SJCRH30 (cell line): ENCODE measurements at regions not wholly inside any gene's neighbourhood (a gene's known extent, or its start where the extent isn't known, plus 50 kb on each side); places are given as distances from the start of the nearest gene placed in this dataset.

Experiments used
- DNase-seq, 2 experiments: peaks; one replicate each; pipeline ENCODE4 v3.0.0-alpha.2; 2015 to 2020
- H3K27ac ChIP-seq: fragments of 250-450 bp; sonication (Bioruptor Pico); 2 replicates; pipeline ENCODE4 v1.5.1; 2020; ENCODE audit warnings: mild to moderate bottlenecking, moderate library complexity
- H3K27me3 ChIP-seq: fragments of 250-450 bp; sonication (Bioruptor Pico); 2 replicates; pipeline ENCODE4 v1.5.1; 2020; ENCODE audit warnings: mild to moderate bottlenecking, moderate library complexity
- H3K36me3 ChIP-seq: fragments of 250-450 bp; sonication (Bioruptor Pico); 2 replicates; pipeline ENCODE4 v1.5.1; 2020; ENCODE audit warnings: mild to moderate bottlenecking, moderate library complexity
- H3K4me1 ChIP-seq: fragments of 250-450 bp; sonication (Bioruptor Pico); 2 replicates; pipeline ENCODE4 v1.5.1; 2020; ENCODE audit warnings: mild to moderate bottlenecking, moderate library complexity
- H3K4me3 ChIP-seq: fragments of 250-450 bp; sonication (Bioruptor Pico); 2 replicates; pipeline ENCODE4 v1.5.1; 2020; ENCODE audit warnings: mild to moderate bottlenecking, moderate library complexity
- H3K9me3 ChIP-seq: fragments of 250-450 bp; sonication (Bioruptor Pico); replicated peaks from 2 replicates; pipeline ENCODE4 v1.5.1; 2020; ENCODE audit warnings: mild to moderate bottlenecking, moderate library complexity

DNA sequence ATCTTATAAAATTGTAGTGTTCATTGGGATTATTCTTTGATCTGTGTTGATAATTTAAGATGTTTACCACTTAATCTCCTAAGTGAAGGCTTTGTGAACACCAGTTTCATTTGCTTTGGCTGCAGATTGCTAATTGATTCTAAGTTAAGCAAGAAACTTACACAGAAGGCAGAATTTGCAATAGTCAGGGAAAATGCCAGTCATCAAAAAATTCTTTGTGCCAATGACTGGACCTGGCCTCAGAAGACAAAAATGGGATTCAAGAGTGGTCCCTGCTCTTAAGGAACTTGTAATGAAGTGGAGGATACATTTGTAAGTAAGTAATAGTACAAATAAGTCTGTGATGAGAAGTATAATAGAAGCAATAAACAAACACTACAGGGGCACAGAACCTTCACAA lies 63.3 kb upstream of the EXOC2 start:
- Histone ChIP-seq H3K9me3 (no peaks in the 10 kb centered on the region), H3K4me3 (no peak overlapping the region), H3K36me3 (no peaks in the 10 kb centered on the region), H3K4me1 (no peaks in the 10 kb centered on the region), H3K27ac (no peak overlapping the region), H3K27me3 (no peaks in the 10 kb centered on the region)
- no peak for DNase-seq

DNA sequence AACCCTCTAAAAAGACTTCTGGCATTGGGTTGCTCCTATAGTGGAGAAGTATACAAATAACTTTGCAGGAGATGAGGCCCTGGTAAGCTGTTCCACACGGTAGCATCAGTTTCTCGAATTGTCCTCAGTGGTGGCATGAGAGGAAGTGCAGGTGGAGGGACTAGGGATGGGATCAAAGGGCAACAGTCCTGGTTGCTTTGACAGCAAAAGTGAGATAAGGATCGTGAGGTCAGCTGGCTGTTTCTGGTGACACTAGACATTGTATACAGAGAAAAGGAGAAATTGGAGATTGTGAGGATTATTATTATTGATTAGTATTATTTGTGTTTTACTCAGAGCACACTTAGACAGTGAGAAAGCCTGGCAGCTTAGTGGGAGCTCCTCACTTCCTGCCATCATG lies 61.3 kb upstream of the EXOC2 start:
- Histone ChIP-seq H3K9me3 (no peaks in the 10 kb centered on the region), H3K27ac (no peak overlapping the region), H3K36me3 (no peaks in the 10 kb centered on the region), H3K4me3 (no peak overlapping the region), H3K27me3 (no peaks in the 10 kb centered on the region), H3K4me1 (no peaks in the 10 kb centered on the region)
- no peak for DNase-seq

DNA sequence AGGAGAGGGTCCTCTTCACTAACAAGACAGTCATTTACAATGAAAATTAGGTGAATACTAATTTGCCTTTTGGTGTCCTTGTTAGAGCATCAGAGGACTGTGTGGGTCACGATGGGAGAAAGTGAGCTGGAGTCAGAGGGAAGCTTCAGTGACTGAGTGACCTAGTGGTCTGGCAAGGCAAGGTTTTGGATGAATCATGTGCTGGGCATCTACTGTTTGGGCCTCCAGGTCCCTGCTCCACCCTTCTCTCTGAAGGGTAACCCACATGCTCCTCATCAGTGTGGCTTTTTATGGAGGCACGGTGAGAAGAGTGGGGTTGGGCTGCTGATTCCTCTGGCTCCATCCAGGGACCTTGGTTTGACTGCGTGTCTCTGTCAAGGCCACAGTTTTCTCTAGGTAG lies 60.5 kb upstream of the EXOC2 start:
- DNase-seq = no peak

DNA sequence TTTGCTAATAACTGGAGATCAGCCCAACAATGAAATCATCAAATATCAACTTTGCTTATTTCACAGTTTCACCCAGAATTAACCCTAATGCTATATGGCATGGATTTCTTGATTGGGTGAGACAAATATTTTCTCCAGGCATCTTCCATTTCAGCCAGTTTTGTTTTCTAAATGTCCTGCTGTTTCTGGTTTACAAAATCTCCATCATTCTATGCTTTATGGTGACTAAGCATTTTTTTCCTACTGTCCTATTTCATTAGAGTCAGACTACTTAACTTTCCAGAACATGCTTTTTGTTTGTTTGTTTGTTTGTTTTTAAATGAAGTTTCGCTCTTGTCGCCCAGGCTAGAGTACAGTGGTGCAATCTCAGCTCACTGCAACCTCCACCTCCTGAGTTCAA lies 59.5 kb upstream of the EXOC2 start:
- DNase-seq = no peak
- Histone ChIP-seq H3K27me3 (no peaks in the 10 kb centered on the region), H3K36me3 (no peaks in the 10 kb centered on the region), H3K4me3 (no peak overlapping the region), H3K4me1 (no peaks in the 10 kb centered on the region), H3K27ac (no peak overlapping the region), H3K9me3 (no peaks in the 10 kb centered on the region)

More for the DNA sequence above, 60.5 kb upstream of the EXOC2 start:
- Histone ChIP-seq H3K27ac (no peak overlapping the region), H3K27me3 (no peaks in the 10 kb centered on the region), H3K9me3 (no peaks in the 10 kb centered on the region), H3K36me3 (no peaks in the 10 kb centered on the region), H3K4me3 (no peak overlapping the region), H3K4me1 (no peaks in the 10 kb centered on the region)

DNA sequence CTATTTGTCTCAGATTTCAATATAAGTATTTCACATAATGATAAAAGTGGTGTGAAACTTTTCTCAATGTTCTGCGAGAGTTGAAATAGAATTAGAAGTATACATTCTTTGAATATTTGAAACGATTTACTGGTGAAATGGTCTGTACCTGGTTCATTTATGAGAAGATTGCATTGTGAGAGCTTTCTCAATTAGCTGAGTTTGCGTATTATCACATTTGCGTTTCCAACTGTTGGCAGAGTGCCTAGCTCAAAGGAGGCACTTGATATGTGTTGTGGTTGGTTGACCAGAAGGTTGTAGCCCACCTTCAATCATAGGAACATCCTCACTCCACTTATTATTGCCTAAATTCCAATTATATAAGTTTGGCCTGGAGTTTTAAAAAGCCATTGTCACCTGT lies 58.8 kb upstream of the EXOC2 start:
- H3K9me3 ChIP-seq = no peaks in the 10 kb centered on the region

DNA sequence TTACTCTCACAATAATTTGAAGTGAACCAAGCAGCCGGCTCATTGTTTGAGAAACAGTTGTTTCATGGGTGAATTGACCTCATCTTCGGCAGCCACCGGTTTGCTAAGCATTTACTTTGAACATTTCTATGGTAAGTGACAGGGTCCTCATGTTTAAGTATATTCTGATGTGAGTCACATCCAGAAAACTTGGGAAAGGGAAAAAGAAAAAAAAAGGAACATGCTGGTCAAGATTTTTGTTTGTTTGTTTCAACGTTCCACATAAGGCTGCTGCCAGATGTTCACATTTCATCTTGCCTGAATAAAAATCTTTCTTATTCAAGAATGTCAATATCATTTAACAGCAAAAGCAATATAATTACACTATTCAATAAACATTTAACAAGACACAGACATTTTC lies 55.0 kb upstream of the EXOC2 start:
- Histone ChIP-seq H3K9me3 (no peaks in the 10 kb centered on the region), H3K27me3 (no peaks in the 10 kb centered on the region), H3K27ac (no peak overlapping the region), H3K4me1 (no peaks in the 10 kb centered on the region), H3K36me3 (no peaks in the 10 kb centered on the region), H3K4me3 (no peak overlapping the region)
- DNase-seq = no peak

More for the DNA sequence above, 58.8 kb upstream of the EXOC2 start:
- no peak for DNase-seq
- no peak overlapping the region for H3K27ac ChIP-seq
- H3K4me1 ChIP-seq = no peaks in the 10 kb centered on the region
- H3K4me3 ChIP-seq = no peak overlapping the region
- H3K36me3 ChIP-seq = no peaks in the 10 kb centered on the region
- H3K27me3 ChIP-seq = no peaks in the 10 kb centered on the region

DNA sequence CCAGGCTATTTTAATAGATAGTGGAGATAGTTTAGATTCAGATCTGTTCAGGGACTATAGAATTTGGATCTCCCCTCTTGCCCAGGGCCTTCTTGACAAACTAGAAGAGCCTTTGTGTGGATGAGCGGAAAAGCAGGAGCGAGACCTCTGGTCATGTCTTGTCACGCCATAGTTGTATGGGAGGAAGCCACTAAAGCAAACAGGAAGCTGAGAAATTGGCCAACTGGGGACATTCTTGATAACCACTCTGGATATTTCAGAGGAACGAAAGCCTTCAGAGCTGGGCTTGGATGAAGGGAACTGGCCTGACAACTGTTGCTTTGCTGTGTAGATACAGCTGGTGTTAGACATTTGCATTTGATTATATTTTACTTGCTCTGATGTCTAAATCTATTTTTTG lies 54.1 kb upstream of the EXOC2 start:
- Histone ChIP-seq H3K27ac (no peak overlapping the region), H3K9me3 (no peaks in the 10 kb centered on the region), H3K4me1 (no peaks in the 10 kb centered on the region), H3K27me3 (no peaks in the 10 kb centered on the region), H3K4me3 (no peak overlapping the region), H3K36me3 (no peaks in the 10 kb centered on the region)
- DNase-seq = no peak

DNA sequence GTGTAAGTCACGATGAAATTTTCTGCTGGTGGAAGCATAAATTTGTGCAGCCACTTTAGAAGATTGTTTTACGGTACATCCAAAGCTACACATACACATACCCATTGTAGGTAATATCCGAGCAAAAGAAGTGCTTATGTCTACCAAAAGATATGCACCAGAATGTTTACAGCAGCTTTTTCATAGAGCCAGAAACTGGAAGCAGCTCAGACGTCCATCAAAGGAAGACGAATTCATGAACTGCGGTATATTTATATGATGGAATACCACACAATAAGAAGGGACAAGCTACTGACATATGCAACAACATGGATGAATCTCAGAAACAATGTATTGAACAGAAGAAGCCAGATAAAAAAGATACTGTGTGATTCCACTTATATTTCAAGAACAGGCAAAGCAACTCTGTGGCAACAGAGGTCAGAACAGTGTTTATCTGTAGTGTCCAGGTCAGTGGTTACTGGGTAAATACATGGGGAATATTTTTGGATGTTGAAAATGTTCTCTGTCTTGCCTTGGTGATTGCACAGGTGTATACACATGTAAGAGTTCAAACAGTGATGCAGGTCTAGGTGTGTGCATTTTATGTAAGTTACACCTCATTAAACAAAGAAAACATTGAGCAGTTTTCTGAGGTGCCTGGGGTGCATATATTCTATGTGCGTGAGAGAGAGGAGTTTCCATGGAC lies 51.9 kb upstream of the EXOC2 start:
- Histone ChIP-seq H3K27me3 (no peaks in the 10 kb centered on the region), H3K4me1 (no peaks in the 10 kb centered on the region), H3K4me3 (no peak overlapping the region), H3K27ac (no peak overlapping the region), H3K9me3 (no peaks in the 10 kb centered on the region), H3K36me3 (no peaks in the 10 kb centered on the region)
- DNase-seq = no peak

DNA sequence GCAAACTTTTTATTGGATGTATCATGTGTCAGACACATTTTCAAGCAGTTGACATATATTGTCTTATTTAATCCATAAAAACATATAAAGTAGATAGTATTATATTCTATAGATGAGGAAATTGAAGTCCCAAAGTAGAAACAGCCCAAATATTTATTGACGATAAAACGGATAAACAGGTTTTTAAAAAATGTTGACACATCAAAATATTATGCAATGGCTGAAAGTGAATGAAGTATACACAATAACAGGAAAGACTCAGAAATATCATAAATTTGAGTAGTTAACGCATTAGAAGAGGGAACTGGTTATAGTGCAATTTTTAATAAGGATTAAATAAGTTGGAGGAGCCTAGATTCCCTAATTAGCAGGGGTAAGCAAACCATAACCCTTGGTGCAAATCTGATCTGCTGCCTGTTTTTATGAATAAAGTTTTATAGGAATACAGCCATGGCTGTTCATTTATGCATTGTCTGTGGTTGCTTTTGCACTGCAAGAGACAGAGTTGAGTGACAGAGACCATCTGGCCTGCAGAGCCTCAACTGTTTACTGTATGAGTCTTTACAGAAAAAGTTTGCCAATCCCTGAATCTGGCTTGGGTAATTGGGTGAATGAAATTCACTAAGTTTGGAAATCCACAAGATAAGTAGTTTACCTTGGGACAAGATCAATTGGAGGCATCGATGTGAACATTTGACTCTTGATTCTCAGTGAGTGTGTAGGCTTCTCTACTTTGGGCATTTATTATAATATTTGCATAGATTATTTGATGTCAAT lies 50.6 kb upstream of the EXOC2 start:
- H3K4me1 ChIP-seq = no peaks in the 10 kb centered on the region
- peak in 1 of 2 experiments; percentile 31 for DNase-seq

More for the DNA sequence above, 50.6 kb upstream of the EXOC2 start:
- H3K9me3 ChIP-seq = no peaks in the 10 kb centered on the region
- no peaks in the 10 kb centered on the region for H3K36me3 ChIP-seq
- H3K27ac ChIP-seq = no peak overlapping the region
- no peaks in the 10 kb centered on the region for H3K27me3 ChIP-seq
- no peak overlapping the region for H3K4me3 ChIP-seq
